K562 (cell line): ENCODE measurements at regions not wholly inside any gene's neighbourhood (a gene's known extent, or its start where the extent isn't known, plus 50 kb on each side); places are given as distances from the start of the nearest gene placed in this dataset.

Source experiments
- CBX5 ChIP-seq: IDR thresholded peaks from 2 replicates; pipeline ENCODE4 v1.6.1; 2014; ENCODE audit warnings: low read depth, borderline replicate concordance
- ETS2 ChIP-seq: IDR thresholded peaks from 2 replicates; pipeline ENCODE4 v1.6.1; 2016; ENCODE audit warnings: borderline replicate concordance, missing genetic modification characterization, mild to moderate bottlenecking, moderate library complexity, missing compliant biosample characterization; ENCODE audit not compliant: poor library complexity, severe bottlenecking
- FOSL1 ChIP-seq: fragments of 200-800 bp; sonication (Bioruptor generic); conservative IDR thresholded peaks from 2 replicates; pipeline ENCODE4 v1.6.1; 2016; ENCODE audit warnings: missing genetic modification characterization, missing compliant biosample characterization
- GATA2 ChIP-seq: sonication (generic); formaldehyde crosslinking; IDR thresholded peaks from 2 replicates; pipeline ENCODE4 v1.4.0; 2020; ENCODE audit warnings: mild to moderate bottlenecking, missing genetic modification reagents
- HNRNPK ChIP-seq: fragments of 200-400 bp; formaldehyde crosslinking; IDR thresholded peaks from one replicate; pipeline ENCODE4 v1.6.1; 2018; ENCODE audit warnings: mild to moderate bottlenecking, low read depth, low read length; ENCODE audit not compliant: poor library complexity, severe bottlenecking
- KLF6 ChIP-seq: fragments of 250-450 bp; sonication (Bioruptor Pico); IDR thresholded peaks from 2 replicates; pipeline ENCODE4 v1.4.0; 2020; ENCODE audit warnings: mild to moderate bottlenecking, moderate library complexity, borderline replicate concordance
- MCM5 ChIP-seq: fragments of 450-650 bp; IDR thresholded peaks from 2 replicates; pipeline ENCODE4 v1.6.1; 2016; ENCODE audit warnings: low read depth
- PCBP1 ChIP-seq: fragments of 200-400 bp; formaldehyde crosslinking; IDR thresholded peaks from 2 replicates; pipeline ENCODE4 v1.6.1; 2018; ENCODE audit warnings: mild to moderate bottlenecking, low read depth, low read length; ENCODE audit not compliant: poor library complexity, severe bottlenecking
- PHTF2 ChIP-seq: fragments of 250-450 bp; sonication (Bioruptor Pico); IDR thresholded peaks from 2 replicates; pipeline ENCODE4 v1.5.0; 2021; ENCODE audit warnings: mild to moderate bottlenecking
- PRMT5 ChIP-seq: sonication (generic); formaldehyde crosslinking; IDR thresholded peaks from 2 replicates; pipeline ENCODE4 v1.5.0; 2020; ENCODE audit warnings: missing genetic modification reagents
- RB1 ChIP-seq: fragments of 450-650 bp; IDR thresholded peaks from 2 replicates; pipeline ENCODE4 v1.6.1; 2017; ENCODE audit warnings: low read depth, mild to moderate bottlenecking
- SMARCA4 ChIP-seq: fragments of 450-650 bp; IDR thresholded peaks from 2 replicates; pipeline ENCODE4 v1.6.1; 2016
- SMARCB1 ChIP-seq: IDR thresholded peaks from 2 replicates; pipeline ENCODE4 v1.6.1; 2011; ENCODE audit warnings: improper control_type of control experiment, low read depth; ENCODE audit not compliant: insufficient read length
- SRF ChIP-seq, 2 experiments: fragments of 250-450, 450-650 bp in 1 of 2; sonication (Bioruptor Pico) in 1 of 2; sonication (generic) in 1 of 2; formaldehyde crosslinking; IDR thresholded peaks; 2 replicates each; pipeline versions ENCODE4 v1.5.0 to v1.5.1; 2020 to 2022; ENCODE audit warnings: mild to moderate bottlenecking in 1 of 2, missing genetic modification reagents in 1 of 2
- TBP ChIP-seq: optimal IDR thresholded peaks from 2 replicates; pipeline ENCODE3; 2011; ENCODE audit warnings: low read depth, low read length, improper control_type of control experiment
- USF2 ChIP-seq: sonication (generic); formaldehyde crosslinking; IDR thresholded peaks from 2 replicates; pipeline ENCODE4 v1.5.0; 2020; ENCODE audit warnings: missing genetic modification reagents
- ZBTB49 ChIP-seq: sonication (generic); formaldehyde crosslinking; IDR thresholded peaks from 2 replicates; pipeline ENCODE4 v1.8.0; 2022; ENCODE audit warnings: missing genetic modification reagents, mild to moderate bottlenecking, borderline replicate concordance
- ZNF143 ChIP-seq: sonication (generic); formaldehyde crosslinking; IDR thresholded peaks from 2 replicates; pipeline ENCODE4 v1.9.0; 2022; ENCODE audit warnings: mild to moderate bottlenecking, missing genetic modification reagents
- ZNF212 ChIP-seq: fragments of 450-650 bp; formaldehyde crosslinking; IDR thresholded peaks from 2 replicates; pipeline ENCODE4 v1.4.0; 2020; ENCODE audit warnings: mild to moderate bottlenecking
- ZNF311 ChIP-seq: fragments of 250-450 bp; sonication (Bioruptor Pico); IDR thresholded peaks from 2 replicates; pipeline ENCODE4 v1.4.0; 2020; ENCODE audit warnings: mild to moderate bottlenecking, moderate library complexity
- ZNF324 ChIP-seq: fragments of 250-450 bp; sonication (Bioruptor Pico); IDR thresholded peaks from 2 replicates; pipeline ENCODE4 v1.4.0; 2020; ENCODE audit warnings: mild to moderate bottlenecking
- ZNF449 ChIP-seq: fragments of 250-450 bp; sonication (Bioruptor Pico); IDR thresholded peaks from 2 replicates; pipeline ENCODE4 v1.8.0; 2022; ENCODE audit warnings: moderate library complexity, mild to moderate bottlenecking, inconsistent platforms
- ZNF655 ChIP-seq: fragments of 250-450 bp; sonication (Bioruptor Pico); IDR thresholded peaks from 2 replicates; pipeline ENCODE4 v1.5.0; 2021
- ZNF764 ChIP-seq: fragments of 250-450 bp; sonication (Bioruptor Pico); IDR thresholded peaks from 2 replicates; pipeline ENCODE4 v1.4.0; 2020; ENCODE audit warnings: low read depth, mild to moderate bottlenecking, moderate library complexity
- ZNF79 ChIP-seq: fragments of 250-450 bp; sonication (Bioruptor Pico); IDR thresholded peaks from 2 replicates; pipeline ENCODE4 v1.4.0; 2020; ENCODE audit warnings: low read depth, mild to moderate bottlenecking, moderate library complexity

- no peak for TF ChIP-seq HNRNPK
- no peak for TF ChIP-seq SMARCB1
- TF ChIP-seq ZNF212: no peak
- TF ChIP-seq PHTF2: no peak
- no peak for TF ChIP-seq ZNF764 (CRISPR knock-in tag)
- no peak for TF ChIP-seq PRMT5 (CRISPR knock-in tag)
- no peak for TF ChIP-seq PCBP1
- TF ChIP-seq CBX5: no peak
- no peak for TF ChIP-seq ZNF324 (CRISPR knock-in tag)
- no peak for TF ChIP-seq ZBTB49 (CRISPR knock-in tag)
- TF ChIP-seq MCM5: no peak
- TF ChIP-seq ZNF143 (CRISPR knock-in tag): no peak
- TF ChIP-seq ZNF449 (CRISPR knock-in tag): no peak
- no peak for TF ChIP-seq GATA2 (CRISPR knock-in tag)
- no peak for TF ChIP-seq ZNF655 (CRISPR knock-in tag)
- TF ChIP-seq RB1: no peak
- TF ChIP-seq TBP: no peak
- TF ChIP-seq KLF6: no peak
- TF ChIP-seq FOSL1 (tag): peak; percentile 78
- TF ChIP-seq SRF (CRISPR knock-in tag; IDR thresholded peaks at IDR 0.05): no peak
- no peak for TF ChIP-seq ZNF311
- peak; percentile 53; the same call in 1 of the 2 replicates for TF ChIP-seq SMARCA4
- TF ChIP-seq ZNF79 (CRISPR knock-in tag): no peak
- TF ChIP-seq ETS2 (tag): no peak
- TF ChIP-seq USF2: no peak
Measured at GRCh38 chr3:153038779-153039178, 123.2 kb upstream of the RAP2B start (continued).
